ENCODE measurements at regions not wholly inside any gene's neighbourhood (a gene's known extent, or its start where the extent isn't known, plus 50 kb on each side); places are given as distances from the start of the nearest gene placed in this dataset.

DNA sequence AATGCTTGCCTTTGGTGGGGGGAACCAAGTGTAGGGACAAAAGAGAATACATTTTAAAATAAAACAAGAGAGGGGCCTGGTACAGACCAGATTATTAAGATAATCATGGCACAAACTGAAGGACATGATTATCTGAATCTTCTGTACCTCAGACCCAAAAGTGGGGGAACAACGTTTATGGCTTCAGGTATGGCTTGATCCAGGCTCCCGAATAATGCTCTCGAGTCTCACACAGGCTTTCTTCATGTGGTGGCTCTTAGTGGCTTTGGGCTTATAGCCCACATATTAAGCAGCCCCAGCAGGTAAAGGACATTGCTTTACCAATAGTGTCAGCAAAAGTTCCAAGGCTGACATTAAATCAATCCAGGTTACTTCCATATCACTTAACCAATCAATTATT is 106.8 kb upstream of the FOXK1 start:
- Histone ChIP-seq H3K4me2 (ENCODE audit: low read depth, low read length, poor library complexity, severe bottlenecking) (no peak overlapping the region), H3K9me3 (ENCODE audit: insufficient read depth, low read depth, low read length) (peaks cover 2% of the 10 kb centered on the region; the same call in 1 of the 2 replicates), H3K27me3 (ENCODE audit: insufficient read depth, low read length, poor library complexity, severe bottlenecking) (no peaks in the 10 kb centered on the region), H3K4me1 (ENCODE audit: insufficient read depth, low read length, poor library complexity, severe bottlenecking) (no peaks in the 10 kb centered on the region), H3F3A (ENCODE audit: low read depth) (no peaks in the 10 kb centered on the region), H3K9ac (ENCODE audit: low read depth, low read length, poor library complexity, severe bottlenecking) (no peak overlapping the region), H4K20me1 (ENCODE audit: insufficient read depth, low read length, poor library complexity, severe bottlenecking) (no peaks in the 10 kb centered on the region), H3K36me3 (ENCODE audit: insufficient read depth, low read length) (no peaks in the 10 kb centered on the region), H3K9me2 (replicated peaks; ENCODE audit: low read depth, low read length) (no peaks in the 10 kb centered on the region), H3K4me3 (ENCODE audit: low read length, poor library complexity, severe bottlenecking) (no peak overlapping the region), H2AFZ (ENCODE audit: low read length) (no peak overlapping the region), H3K79me2 (ENCODE audit: insufficient read depth, low read length) (no peaks in the 10 kb centered on the region)
- no peak for TF ChIP-seq EZH2phosphoT487 (IDR thresholded peaks at IDR 0.05; ENCODE audit: borderline replicate concordance)
- TF ChIP-seq, protein P1, sequence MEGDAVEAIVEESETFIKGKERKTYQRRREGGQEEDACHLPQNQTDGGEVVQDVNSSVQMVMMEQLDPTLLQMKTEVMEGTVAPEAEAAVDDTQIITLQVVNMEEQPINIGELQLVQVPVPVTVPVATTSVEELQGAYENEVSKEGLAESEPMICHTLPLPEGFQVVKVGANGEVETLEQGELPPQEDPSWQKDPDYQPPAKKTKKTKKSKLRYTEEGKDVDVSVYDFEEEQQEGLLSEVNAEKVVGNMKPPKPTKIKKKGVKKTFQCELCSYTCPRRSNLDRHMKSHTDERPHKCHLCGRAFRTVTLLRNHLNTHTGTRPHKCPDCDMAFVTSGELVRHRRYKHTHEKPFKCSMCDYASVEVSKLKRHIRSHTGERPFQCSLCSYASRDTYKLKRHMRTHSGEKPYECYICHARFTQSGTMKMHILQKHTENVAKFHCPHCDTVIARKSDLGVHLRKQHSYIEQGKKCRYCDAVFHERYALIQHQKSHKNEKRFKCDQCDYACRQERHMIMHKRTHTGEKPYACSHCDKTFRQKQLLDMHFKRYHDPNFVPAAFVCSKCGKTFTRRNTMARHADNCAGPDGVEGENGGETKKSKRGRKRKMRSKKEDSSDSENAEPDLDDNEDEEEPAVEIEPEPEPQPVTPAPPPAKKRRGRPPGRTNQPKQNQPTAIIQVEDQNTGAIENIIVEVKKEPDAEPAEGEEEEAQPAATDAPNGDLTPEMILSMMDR (conservative IDR thresholded peaks at IDR 0.05; ENCODE audit: low read length) = no peak

DNA sequence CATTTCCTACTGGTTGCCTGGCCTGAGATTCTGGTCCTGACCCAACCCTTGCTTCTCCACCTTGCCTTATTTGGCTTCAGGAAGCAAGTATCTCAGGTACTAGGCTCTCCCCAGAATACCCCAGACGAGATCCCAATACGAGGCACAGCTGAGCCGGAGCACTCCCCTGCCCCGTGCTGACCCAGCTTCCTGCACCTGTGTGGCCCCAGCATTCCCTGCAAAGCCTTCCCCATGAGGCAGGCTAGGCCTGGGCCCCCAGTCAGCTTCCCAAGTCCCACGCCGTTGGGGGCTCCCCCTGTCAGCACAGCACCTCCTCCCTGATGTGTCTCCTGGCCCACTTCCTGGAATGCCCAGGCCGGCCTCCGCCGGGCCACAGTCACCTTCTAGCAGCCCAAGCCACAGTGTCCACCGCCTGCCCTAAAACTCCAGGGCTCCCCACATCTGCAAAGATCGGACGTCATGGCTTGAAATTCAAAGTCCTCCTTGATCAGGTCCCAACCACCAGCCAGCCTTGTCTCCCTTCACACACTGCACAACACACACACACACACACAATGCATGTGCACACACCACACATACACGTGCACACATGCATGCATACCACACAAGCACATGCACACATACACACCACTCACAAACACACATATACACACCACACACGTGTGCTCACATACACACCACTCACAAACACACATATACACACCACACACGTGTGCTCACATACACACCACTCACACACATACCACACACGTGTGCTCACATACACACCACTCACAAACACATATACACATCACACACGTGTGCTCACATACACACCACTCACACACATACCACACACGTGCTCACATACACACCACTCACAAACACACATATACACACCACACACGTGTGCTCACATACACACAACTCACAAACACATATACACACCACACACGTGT is 78.9 kb upstream of the FOXK1 start:
- H3K9ac ChIP-seq (ENCODE audit: low read depth, low read length, poor library complexity, severe bottlenecking) = no peak overlapping the region
- no peak for TF ChIP-seq EZH2phosphoT487 (IDR thresholded peaks at IDR 0.05; ENCODE audit: borderline replicate concordance)
- TF ChIP-seq, protein P1 (conservative IDR thresholded peaks at IDR 0.05; ENCODE audit: low read length) = no peak
- no peak overlapping the region for H2AFZ ChIP-seq (ENCODE audit: low read length)
- H3K4me3 ChIP-seq (ENCODE audit: low read length, poor library complexity, severe bottlenecking) = no peak overlapping the region
- no peaks in the 10 kb centered on the region for H4K20me1 ChIP-seq (ENCODE audit: insufficient read depth, low read length, poor library complexity, severe bottlenecking)
- H3K27me3 ChIP-seq (ENCODE audit: insufficient read depth, low read length, poor library complexity, severe bottlenecking) = no peaks in the 10 kb centered on the region
- no peaks in the 10 kb centered on the region for H3K4me1 ChIP-seq (ENCODE audit: insufficient read depth, low read length, poor library complexity, severe bottlenecking)
- H3K4me2 ChIP-seq (ENCODE audit: low read depth, low read length, poor library complexity, severe bottlenecking) = no peak overlapping the region
- no peaks in the 10 kb centered on the region for H3K79me2 ChIP-seq (ENCODE audit: insufficient read depth, low read length)
- H3K9me3 ChIP-seq (ENCODE audit: insufficient read depth, low read depth, low read length) = no peaks in the 10 kb centered on the region; the same call in 1 of the 2 replicates
- no peaks in the 10 kb centered on the region for H3K36me3 ChIP-seq (ENCODE audit: insufficient read depth, low read length)
- no peaks in the 10 kb centered on the region for H3K9me2 ChIP-seq (replicated peaks; ENCODE audit: low read depth, low read length)
- H3F3A ChIP-seq (ENCODE audit: low read depth) = no peaks in the 10 kb centered on the region

DNA sequence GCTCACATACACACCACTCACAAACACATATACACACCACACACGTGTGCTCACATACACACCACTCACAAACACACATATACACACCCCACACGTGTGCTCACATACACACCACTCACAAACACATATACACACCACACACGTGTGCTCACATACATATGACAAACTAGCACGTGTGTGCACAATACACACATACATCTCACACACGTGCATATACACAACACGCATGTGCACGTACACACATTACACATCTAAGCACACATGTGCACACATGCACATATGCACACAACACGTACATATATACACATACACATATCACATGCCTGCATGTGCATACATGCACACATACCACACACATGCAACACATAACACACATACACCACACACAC is 78.3 kb upstream of the FOXK1 start:
- Histone ChIP-seq H3K27me3 (ENCODE audit: insufficient read depth, low read length, poor library complexity, severe bottlenecking) (no peaks in the 10 kb centered on the region), H3K9me3 (ENCODE audit: insufficient read depth, low read depth, low read length) (no peaks in the 10 kb centered on the region; the same call in 1 of the 2 replicates), H3K4me2 (ENCODE audit: low read depth, low read length, poor library complexity, severe bottlenecking) (no peak overlapping the region), H3K9ac (ENCODE audit: low read depth, low read length, poor library complexity, severe bottlenecking) (no peak overlapping the region), H3F3A (ENCODE audit: low read depth) (no peaks in the 10 kb centered on the region), H3K4me3 (ENCODE audit: low read length, poor library complexity, severe bottlenecking) (no peak overlapping the region), H2AFZ (ENCODE audit: low read length) (no peak overlapping the region), H3K36me3 (ENCODE audit: insufficient read depth, low read length) (no peaks in the 10 kb centered on the region), H4K20me1 (ENCODE audit: insufficient read depth, low read length, poor library complexity, severe bottlenecking) (no peaks in the 10 kb centered on the region), H3K4me1 (ENCODE audit: insufficient read depth, low read length, poor library complexity, severe bottlenecking) (no peaks in the 10 kb centered on the region), H3K9me2 (replicated peaks; ENCODE audit: low read depth, low read length) (no peaks in the 10 kb centered on the region), H3K79me2 (ENCODE audit: insufficient read depth, low read length) (no peaks in the 10 kb centered on the region)
- no peak for TF ChIP-seq EZH2phosphoT487 (IDR thresholded peaks at IDR 0.05; ENCODE audit: borderline replicate concordance)
- TF ChIP-seq, protein P1 (conservative IDR thresholded peaks at IDR 0.05; ENCODE audit: low read length) = no peak

Data from Loucy (cell line).